HCT116 (cell line): ENCODE measurements at regions not wholly inside any gene's neighbourhood (a gene's known extent, or its start where the extent isn't known, plus 50 kb on each side); places are given as distances from the start of the nearest gene placed in this dataset.

ENCODE experiments used
- ATAC-seq: fragments of 200-7000 bp; cut with Tn5 transposase; 2 replicates; pipeline ENCODE4 v1.9.1; 2020; ENCODE audit warnings: mild to moderate bottlenecking, moderate library complexity
- BruUV-seq: library from RNA; stranded (reverse); fragments of 400-500 nt; replicated peaks from 2 replicates; lab custom pipeline; 2021; lab: Mats Ljungman, UMichigan
- CTCF ChIA-PET: fragments of 300-600 bp; sonication (Branson Sonifier 250); formaldehyde crosslinking; loops from one replicate; lab custom pipeline; 2021; ENCODE audit warnings: antibody characterized with exemption; lab: Charles Lee
- POLR2A ChIA-PET: fragments of 300-600, 350-600 bp; sonication (Branson Sonifier 250); formaldehyde crosslinking; loops from one replicate; lab custom pipeline; 2021; ENCODE audit warnings: antibody characterized with exemption; lab: Charles Lee
- RAD21 ChIA-PET, 2 experiments: fragments of 300-600 bp; sonication (Branson Sonifier 250); formaldehyde crosslinking; loops; one replicate each; lab custom pipeline; 2023; ENCODE audit warnings: low total read pairs in 2 of 2; ENCODE audit not compliant: uncharacterized antibody in 2 of 2, unreplicated experiment in 2 of 2, low non-redundant PET in 1 of 2; lab: Charles Lee
- DNase-seq: peaks from one replicate; pipeline ENCODE4 v3.0.0-alpha.2; 2010; ENCODE audit warnings: low read depth, low spot score
- H2AFZ ChIP-seq: fragments of 200-600 bp; shearing (Covaris generic), sonication (generic); 2 replicates; pipeline ENCODE4 v1.6.1; 2017; ENCODE audit warnings: low read depth, mixed run types, mixed read lengths, antibody characterized with exemption, low read length; ENCODE audit not compliant: poor library complexity, severe bottlenecking
- H3K27ac ChIP-seq: 2 replicates; pipeline ENCODE4 v1.5.1; 2012; ENCODE audit warnings: low read depth, low read length
- H3K27me3 ChIP-seq: fragments of 200-600 bp; sonication (generic); 2 replicates; pipeline ENCODE4 v1.6.1; 2016; ENCODE audit warnings: mixed run types, low read length, mixed read lengths; ENCODE audit not compliant: insufficient read depth
- H3K36me3 ChIP-seq, 2 experiments: fragments of 200-500 bp in 1 of 2; fragments of 200-600 bp in 1 of 2; sonication (Bioruptor generic) in 1 of 2; sonication (generic) in 1 of 2; 2 replicates each; pipeline versions ENCODE4 v1.5.1 to v1.6.1; 2014 to 2016; ENCODE audit warnings: low read length in 2 of 2, inconsistent platforms in 1 of 2, mixed read lengths in 1 of 2, mixed run types in 1 of 2; ENCODE audit not compliant: insufficient read depth in 2 of 2, control insufficient read depth in 1 of 2
- H3K4me1 ChIP-seq, 2 experiments: fragments of 200-600 bp in 1 of 2; sonication (generic) in 1 of 2; 2 replicates each; pipeline versions ENCODE4 v1.5.1 to v1.6.1; 2012 to 2017; ENCODE audit warnings: low read length in 2 of 2, inconsistent platforms in 1 of 2, mild to moderate bottlenecking in 1 of 2, mixed read lengths in 1 of 2, mixed run types in 1 of 2, moderate library complexity in 1 of 2; ENCODE audit not compliant: insufficient read depth in 2 of 2, control insufficient read depth in 1 of 2
- H3K4me2 ChIP-seq: fragments of 200-600 bp; sonication (generic); 2 replicates; pipeline ENCODE4 v1.6.1; 2017; ENCODE audit warnings: mixed run types, low read length, mixed read lengths
- H3K4me3 ChIP-seq, 2 experiments: fragments of 200-600 bp in 1 of 2; sonication (generic) in 1 of 2; replicated peaks in 1 of 2; 2 replicates each; pipeline ENCODE4 v1.5.1; 2011 to 2016; ENCODE audit warnings: low read length in 2 of 2, control low read depth in 1 of 2, low read depth in 1 of 2, mild to moderate bottlenecking in 1 of 2, mixed read lengths in 1 of 2, mixed run types in 1 of 2
- H3K79me2 ChIP-seq: fragments of 200-600 bp; sonication (generic); 2 replicates; pipeline ENCODE4 v1.6.1; 2017; ENCODE audit warnings: mild to moderate bottlenecking, mixed run types, low read length, moderate library complexity, mixed read lengths; ENCODE audit not compliant: insufficient read depth
- H3K9ac ChIP-seq: fragments of 200-600 bp; sonication (generic); 2 replicates; pipeline ENCODE4 v1.6.1; 2016; ENCODE audit warnings: low read length, mixed read lengths
- H3K9me2 ChIP-seq: fragments of 200-600 bp; sonication (generic), shearing (Covaris generic); 2 replicates; pipeline ENCODE4 v1.6.1; 2017; ENCODE audit warnings: mixed run types, mild to moderate bottlenecking, moderate library complexity; ENCODE audit not compliant: insufficient read depth
- H3K9me3 ChIP-seq, 2 experiments: fragments of 200-500 bp in 1 of 2; fragments of 200-600 bp in 1 of 2; sonication (Bioruptor generic) in 1 of 2; sonication (generic) in 1 of 2; 2 replicates each; pipeline ENCODE4 v1.6.1; 2014 to 2017; ENCODE audit warnings: low read length in 2 of 2, mixed read lengths in 2 of 2, inconsistent platforms in 1 of 2, low read depth in 1 of 2, mild to moderate bottlenecking in 1 of 2, mixed run types in 1 of 2, moderate library complexity in 1 of 2; ENCODE audit not compliant: control insufficient read depth in 1 of 2, insufficient read depth in 1 of 2
- H4K20me1 ChIP-seq: fragments of 200-600 bp; sonication (generic), shearing (Covaris generic); 2 replicates; pipeline ENCODE4 v1.6.1; 2017; ENCODE audit warnings: mixed run types, mild to moderate bottlenecking, moderate library complexity; ENCODE audit not compliant: insufficient read depth
- ATF3 ChIP-seq: IDR thresholded peaks from 2 replicates; pipeline ENCODE4 v1.6.1; 2012
- CBX3 ChIP-seq: IDR thresholded peaks from 2 replicates; pipeline ENCODE4 v1.6.1; 2012; ENCODE audit warnings: low read depth
- CTCF ChIP-seq, 3 experiments: fragments of 200-600 bp in 1 of 3; sonication (generic) in 1 of 3; IDR thresholded peaks in 2 of 3; conservative IDR thresholded peaks in 1 of 3; 2 replicates each; pipeline ENCODE4 v1.5.1; 2012 to 2017; ENCODE audit warnings: low read depth in 2 of 3, low read length in 2 of 3, antibody characterized with exemption in 1 of 3, borderline replicate concordance in 1 of 3, control low read depth in 1 of 3, mild to moderate bottlenecking in 1 of 3, mixed read lengths in 1 of 3, mixed run types in 1 of 3, moderate library complexity in 1 of 3; ENCODE audit not compliant: insufficient read depth in 1 of 3
- EGR1 ChIP-seq: IDR thresholded peaks from 2 replicates; pipeline ENCODE4 v1.6.1; 2012; ENCODE audit warnings: low read depth
- EZH2phosphoT487 ChIP-seq: fragments of 200-600 bp; IDR thresholded peaks from 2 replicates; pipeline ENCODE4 v1.6.1; 2018; ENCODE audit warnings: antibody characterized with exemption, borderline replicate concordance
- FOSL1 ChIP-seq: IDR thresholded peaks from 2 replicates; pipeline ENCODE4 v1.6.1; 2012; ENCODE audit warnings: low read depth
- JUND ChIP-seq: IDR thresholded peaks from 2 replicates; pipeline ENCODE4 v1.6.1; 2012
- MAX ChIP-seq: IDR thresholded peaks from 2 replicates; pipeline ENCODE4 v1.6.1; 2012
- POLR2AphosphoS5 ChIP-seq: IDR thresholded peaks from 2 replicates; pipeline ENCODE4 v1.6.1; 2011; ENCODE audit warnings: mild to moderate bottlenecking, low read depth, low read length, moderate library complexity
- REST ChIP-seq: IDR thresholded peaks from 2 replicates; pipeline ENCODE4 v1.6.1; 2012; ENCODE audit warnings: low read depth
- SIN3A ChIP-seq: IDR thresholded peaks from 2 replicates; pipeline ENCODE4 v1.6.1; 2012; ENCODE audit warnings: low read depth
- SRF ChIP-seq: IDR thresholded peaks from 2 replicates; pipeline ENCODE4 v1.6.1; 2012; ENCODE audit warnings: low read depth
- ZBTB33 ChIP-seq: IDR thresholded peaks from 2 replicates; pipeline ENCODE4 v1.6.1; 2011; ENCODE audit warnings: mild to moderate bottlenecking, low read length, moderate library complexity; ENCODE audit not compliant: insufficient replicate concordance; ENCODE audit errors: extremely low read depth
- ZNF274 ChIP-seq: fragments of 200-500 bp; sonication (Bioruptor generic); IDR thresholded peaks from 2 replicates; pipeline ENCODE4 v1.6.1; 2014; ENCODE audit warnings: mild to moderate bottlenecking, low read depth, low read length, inconsistent platforms
- intact Hi-C: fragments of 100-400 bp; cut with micrococcal nuclease; formaldehyde crosslinking; loops from 2 replicates; pipeline ENCODE4 v1.10.0; 2022

GRCh38 chr4:19416146-19416545 lies 835.6 kb upstream of the SLIT2 start:
- ChIA-PET CTCF (no interaction called here), POLR2A (no interaction called here), RAD21 (no interaction called here)
- BruUV-seq, result no TSS peak
- Histone ChIP-seq H4K20me1 (no peaks in the 10 kb centered on the region), H3K79me2 (no peaks in the 10 kb centered on the region), H3K27ac (no peak overlapping the region), H3K9me2 (no peaks in the 10 kb centered on the region), H3K4me2 (no peak overlapping the region), H3K4me1 (no peaks in the 10 kb centered on the region), H3K9me3 (no peaks in the 10 kb centered on the region), H2AFZ (no peak overlapping the region), H3K4me3 (no peak overlapping the region), H3K36me3 (no peaks in the 10 kb centered on the region), H3K27me3 (no peaks in the 10 kb centered on the region), H3K9ac (no peak overlapping the region)
- DNase-seq, result no peak
- TF ChIP-seq POLR2AphosphoS5, result no peak
- intact Hi-C loops, result no loop called here
- ATAC-seq, result no peak

- ATAC-seq (no peak), DNase-seq (no peak)
- H3K9me2 ChIP-seq, result no peaks in the 10 kb centered on the region
- H3K27me3 ChIP-seq, result no peaks in the 10 kb centered on the region
- H3K4me2 ChIP-seq, result no peak overlapping the region
- H3K79me2 ChIP-seq, result no peaks in the 10 kb centered on the region
- RAD21 ChIA-PET, result no interaction called here
- no peak overlapping the region for H2AFZ ChIP-seq
- POLR2A ChIA-PET, result no interaction called here
- H3K4me3 ChIP-seq, result no peak overlapping the region
- no peak overlapping the region for H3K27ac ChIP-seq
- intact Hi-C loops, result no loop called here
- no peaks in the 10 kb centered on the region for H3K36me3 ChIP-seq
- BruUV-seq, result no TSS peak
- H3K4me1 ChIP-seq, result no peaks in the 10 kb centered on the region
- no peak overlapping the region for H3K9ac ChIP-seq
- no peaks in the 10 kb centered on the region for H3K9me3 ChIP-seq
- H4K20me1 ChIP-seq, result no peaks in the 10 kb centered on the region
- CTCF ChIA-PET, result no interaction called here
- TF ChIP-seq CBX3 (no peak), REST (no peak), ATF3 (no peak), EGR1 (no peak), JUND (no peak), MAX (no peak), FOSL1 (no peak), EZH2phosphoT487 (no peak), CTCF (IDR thresholded peaks at IDR 0.05 in 2 of 3, conservative IDR thresholded peaks at IDR 0.05 in 1 of 3; ENCODE audit: borderline replicate concordance in 1 of 3, insufficient read depth in 1 of 3, low read depth in 2 of 3, low read length in 2 of 3) (no peak), SRF (no peak), ZNF274 (no peak), ZBTB33 (no peak), SIN3A (no peak)
These were observed 843.2 kb upstream of the SLIT2 start for GRCh38 chr4:19408490-19408889.
